DMS 273 (cell line): ENCODE measurements at regions not wholly inside any gene's neighbourhood (a gene's known extent, or its start where the extent isn't known, plus 50 kb on each side); places are given as distances from the start of the nearest gene placed in this dataset.

Experiments used
- DNase-seq: peaks from one replicate; lab custom pipeline; 2025; ENCODE audit not compliant: unreplicated experiment; lab: John Stamatoyannopoulos, UW

DNA sequence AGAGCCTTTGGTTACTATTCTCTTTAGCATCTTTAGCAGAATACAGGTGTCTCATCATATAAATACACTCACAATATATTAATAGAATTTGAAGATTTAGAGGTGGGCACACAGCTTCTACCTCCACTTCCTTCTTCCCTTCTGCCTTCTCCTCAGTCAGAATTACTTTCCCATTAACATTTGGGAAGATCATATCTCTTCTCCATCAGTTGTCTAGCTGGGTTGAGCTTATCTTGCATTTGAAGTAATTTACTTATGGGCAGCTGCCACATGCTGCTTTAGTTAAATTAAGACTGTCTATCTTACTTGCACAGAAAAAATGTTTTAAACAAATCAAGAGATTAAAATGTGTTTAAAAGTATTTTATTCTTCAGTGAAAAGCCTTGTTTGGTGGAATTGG lies 110.1 kb upstream of the ASIC2 start:
- DNase-seq: no peak

DNA sequence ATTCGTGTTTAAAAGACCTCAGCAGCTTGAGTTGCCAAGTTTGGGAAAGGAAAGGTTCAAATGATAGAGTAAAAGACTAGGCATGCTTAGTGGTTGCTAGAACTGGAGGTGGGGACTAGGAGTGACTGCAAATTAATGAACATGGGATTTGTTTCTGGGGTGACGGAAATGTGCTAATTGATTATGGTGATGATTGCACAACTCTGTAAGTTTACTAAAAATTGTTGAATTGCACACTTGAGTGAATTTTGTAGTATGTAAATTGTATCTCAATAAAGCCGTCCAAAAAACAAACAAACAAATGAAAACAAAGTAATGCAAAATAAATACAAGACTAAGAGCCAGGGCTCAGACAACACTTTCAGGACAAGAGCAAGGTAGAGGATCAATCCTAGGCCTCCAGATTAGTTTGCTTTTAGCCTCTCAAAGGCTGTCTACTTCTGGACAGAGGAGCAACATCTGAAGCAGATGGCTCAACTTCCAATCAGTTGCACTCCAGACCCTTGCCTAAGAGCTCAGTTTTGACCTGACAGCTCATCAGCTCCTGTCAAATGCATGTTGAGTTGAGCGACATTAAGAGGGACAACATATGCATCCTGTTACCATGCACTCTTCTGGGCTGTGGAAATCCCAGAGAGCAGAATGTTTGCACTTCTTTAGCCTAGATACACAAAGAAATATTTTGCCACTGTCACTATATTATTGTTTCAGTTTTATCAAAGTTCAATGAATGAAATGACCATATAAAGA lies 111.2 kb upstream of the ASIC2 start:
- no peak for DNase-seq

DNA sequence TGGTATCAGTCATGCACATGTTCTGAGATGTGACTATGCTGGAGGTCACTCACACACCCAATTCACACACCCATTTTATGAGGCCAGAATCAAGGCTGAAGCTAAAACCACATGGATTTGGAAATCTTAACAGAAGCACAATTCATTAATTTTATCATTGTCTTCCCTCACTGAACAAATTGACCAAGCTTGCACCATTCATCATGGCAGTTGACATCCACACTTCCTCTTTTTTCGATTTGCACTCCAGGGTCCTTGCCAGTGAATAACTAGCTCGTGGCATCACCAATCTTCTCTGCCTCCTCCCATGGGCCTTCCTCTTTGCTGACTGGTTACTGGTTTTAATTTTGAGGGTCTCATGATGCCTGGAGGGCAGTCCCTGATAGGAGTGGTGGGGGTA lies 123.0 kb upstream of the ASIC2 start:
- no peak for DNase-seq

DNA sequence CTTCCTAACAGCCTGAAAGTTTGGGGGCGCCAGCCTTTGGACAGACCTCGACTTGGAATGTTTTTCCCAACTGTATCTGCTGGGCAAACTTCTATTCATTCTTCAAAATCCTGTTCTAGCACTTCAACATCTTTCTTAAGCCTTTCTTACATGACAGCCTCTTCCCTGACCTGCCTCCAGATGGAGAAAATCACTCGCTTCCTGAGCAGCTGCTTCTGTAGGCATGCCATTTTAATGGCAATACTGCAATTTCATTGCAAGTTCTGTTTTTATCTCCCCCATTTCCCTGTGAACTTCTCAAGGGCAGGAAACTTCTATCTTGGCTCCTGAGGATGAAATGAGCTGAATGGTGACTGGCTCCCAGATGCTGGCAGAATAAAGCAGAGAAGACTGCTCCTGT lies 128.8 kb upstream of the ASIC2 start:
- no peak for DNase-seq

DNA sequence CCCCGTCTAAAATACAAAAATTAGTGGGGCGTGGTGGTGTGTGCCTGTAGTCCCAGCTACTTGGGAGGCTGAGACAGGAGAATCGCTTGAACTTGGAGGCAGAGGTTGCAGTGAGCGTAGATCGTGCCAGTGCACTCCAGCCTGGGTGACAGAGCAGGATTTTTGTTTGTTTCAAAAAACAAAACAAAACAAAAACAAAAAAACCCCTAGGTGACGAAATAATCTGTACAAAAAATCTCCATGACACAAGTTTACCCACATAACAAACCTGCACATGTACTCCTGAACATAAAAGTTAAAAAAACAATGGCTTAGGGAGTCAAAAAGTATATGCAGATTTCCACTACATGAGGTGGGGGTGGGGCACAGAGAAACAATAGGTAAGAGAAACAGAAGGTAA lies 140.5 kb upstream of the ASIC2 start:
- no peak for DNase-seq

DNA sequence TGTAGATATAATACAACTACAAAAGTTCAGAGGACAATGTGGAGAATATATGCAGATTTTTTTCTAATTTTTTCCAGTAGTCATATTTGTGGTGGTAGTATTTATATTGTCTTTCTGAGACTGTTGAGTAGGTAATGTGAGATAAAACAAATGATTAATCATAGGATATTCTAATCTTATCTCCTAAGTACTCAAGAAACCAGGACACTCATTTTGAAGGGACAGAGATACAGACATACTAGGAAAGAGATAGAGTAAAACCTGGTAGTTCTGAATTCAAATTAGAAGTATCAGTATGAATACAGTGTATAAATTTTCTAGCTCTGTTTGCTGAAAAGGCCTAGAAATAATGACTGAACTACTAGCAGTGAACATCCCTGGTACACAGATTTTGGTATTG lies 141.7 kb upstream of the ASIC2 start:
- no peak for DNase-seq

DNA sequence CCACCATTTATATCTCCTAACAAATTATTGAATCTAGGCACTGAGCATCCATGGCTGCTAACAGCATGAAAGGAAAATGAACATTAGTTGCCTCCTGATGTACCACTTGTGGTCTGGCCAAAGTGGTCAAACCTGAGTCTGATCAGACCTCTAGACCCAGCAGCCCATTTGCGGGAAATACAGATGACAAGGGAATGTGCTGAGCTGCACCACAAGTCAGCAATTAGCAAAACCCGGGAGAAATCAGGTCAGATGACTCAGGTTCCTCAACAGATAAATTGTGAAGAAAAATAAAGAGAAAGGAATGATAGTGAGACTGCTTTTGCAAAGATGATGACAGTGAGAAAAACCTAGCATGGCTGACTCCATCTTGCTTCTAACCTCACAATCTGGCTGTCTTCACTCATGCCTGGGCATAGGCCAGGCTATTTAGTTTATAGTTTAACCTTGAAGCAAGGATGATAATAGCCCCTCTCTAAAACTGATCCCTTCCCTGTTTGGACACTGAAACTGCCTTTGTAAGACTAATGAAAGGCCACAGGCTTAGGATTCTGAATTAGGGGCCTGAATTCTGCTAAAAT lies 142.7 kb upstream of the ASIC2 start:
- no peak for DNase-seq

DNA sequence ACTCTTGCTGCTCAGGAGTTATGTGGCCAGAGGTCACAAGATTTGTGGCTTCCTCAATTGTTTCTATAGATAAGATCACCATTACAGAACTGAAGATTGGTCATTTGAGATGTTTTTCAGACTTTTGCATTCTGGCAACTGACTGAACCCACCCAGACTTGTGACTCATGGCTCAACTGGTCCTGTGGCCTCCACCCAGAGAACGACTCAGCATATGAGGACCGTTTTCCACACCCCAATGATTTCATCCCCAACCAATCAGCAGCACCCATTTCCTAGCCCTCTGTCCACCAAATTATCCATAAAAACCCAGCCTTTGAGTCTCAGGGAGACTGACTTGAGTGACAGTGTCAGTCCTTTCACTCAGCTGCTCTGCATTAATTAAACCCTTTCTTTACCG lies 143.2 kb upstream of the ASIC2 start:
- DNase-seq: no peak

DNA sequence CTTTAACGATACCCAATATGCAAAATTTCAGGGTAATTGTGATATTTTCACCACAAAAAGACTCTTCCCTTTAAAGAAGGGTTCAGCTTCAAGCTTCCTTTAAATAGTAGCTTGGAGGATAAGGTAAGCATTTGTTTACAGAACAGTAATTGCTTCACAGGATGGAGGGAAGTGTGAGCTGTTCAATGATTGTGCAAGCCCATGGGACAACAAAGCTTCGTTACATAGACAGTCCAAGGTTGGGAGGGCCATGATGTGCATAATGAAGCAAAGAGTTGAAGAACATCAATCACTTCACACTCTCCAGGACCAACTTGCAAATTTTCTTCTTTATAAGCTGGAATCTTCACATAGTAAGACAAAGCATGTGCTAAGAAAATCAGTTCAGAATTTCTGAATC lies 145.0 kb upstream of the ASIC2 start:
- no peak for DNase-seq

DNA sequence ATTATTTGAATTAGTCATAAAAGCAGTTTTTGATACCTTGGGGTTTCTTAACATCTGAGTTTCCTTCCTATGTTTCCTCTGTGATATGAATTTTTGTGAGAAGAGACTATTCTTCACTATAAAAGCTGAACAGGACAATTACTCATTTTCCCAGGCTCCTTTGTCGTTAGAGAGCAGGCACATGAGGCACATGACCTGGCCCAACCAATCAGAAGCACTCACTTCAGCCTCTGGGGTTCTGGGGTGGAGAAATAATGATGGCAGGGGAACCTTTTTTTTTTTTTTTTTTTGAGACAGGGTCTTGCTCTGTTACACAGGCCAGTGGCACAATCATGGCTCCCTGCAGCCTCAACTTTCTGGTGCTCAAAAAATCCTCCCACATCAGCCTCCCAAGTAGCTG lies 145.5 kb upstream of the ASIC2 start:
- DNase-seq: no peak

DNA sequence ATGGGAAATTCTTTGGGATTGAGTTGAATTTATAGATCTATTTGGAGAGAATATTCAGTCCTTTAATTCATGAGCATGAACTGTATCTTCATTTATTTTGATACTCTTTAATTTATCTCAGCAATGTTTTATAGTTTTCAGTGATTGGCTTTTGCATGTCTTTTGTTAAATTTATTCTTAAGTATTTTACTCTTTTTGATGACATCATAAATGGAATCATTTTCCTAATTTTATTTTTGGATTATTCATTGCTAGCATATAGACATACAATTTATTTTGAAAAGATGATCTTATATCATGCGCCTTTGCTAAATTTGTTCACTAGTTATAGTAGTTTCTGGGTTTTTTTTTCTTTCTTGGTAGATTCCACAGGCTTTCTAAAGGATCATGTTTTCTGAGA lies 149.2 kb upstream of the ASIC2 start:
- DNase-seq: no peak

DNA sequence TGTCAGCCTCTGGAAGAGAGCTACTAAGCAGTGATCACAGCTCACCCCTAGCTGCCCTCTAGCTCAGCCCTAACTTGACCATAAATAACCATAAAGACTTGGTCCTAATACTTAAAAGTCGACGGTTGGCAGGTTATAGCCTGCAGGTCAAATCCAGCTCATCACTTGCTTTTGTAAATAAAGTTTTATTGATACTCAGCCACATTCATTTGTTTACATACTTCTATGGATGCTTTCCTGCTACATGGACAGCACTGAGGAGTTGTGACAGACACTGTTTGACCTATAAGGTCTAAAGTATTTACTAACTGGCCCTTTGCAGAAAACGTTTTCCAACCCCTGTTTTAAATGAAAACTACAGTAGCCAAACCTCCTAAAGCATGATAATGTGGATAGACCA lies 151.6 kb upstream of the ASIC2 start:
- DNase-seq: no peak

DNA sequence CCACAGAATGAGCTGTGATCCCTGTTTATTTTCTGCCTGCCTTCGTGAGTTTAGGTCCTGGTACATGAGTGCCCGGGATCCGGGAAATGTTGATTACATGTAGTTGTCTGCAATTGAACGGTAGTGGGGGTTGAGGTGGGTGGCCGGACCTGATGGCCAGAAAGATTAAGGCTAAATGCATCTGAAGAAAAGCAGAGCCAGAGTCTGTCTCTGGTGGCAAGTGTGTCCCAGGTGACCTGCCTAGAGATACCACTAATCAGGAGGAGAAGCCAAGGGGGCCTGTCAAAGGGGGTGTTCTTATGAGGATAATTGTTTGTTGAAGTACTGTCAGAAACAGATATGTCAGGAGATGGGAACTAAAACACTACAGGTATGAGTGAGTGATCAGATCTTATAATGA lies 154.0 kb upstream of the ASIC2 start:
- DNase-seq: no peak

DNA sequence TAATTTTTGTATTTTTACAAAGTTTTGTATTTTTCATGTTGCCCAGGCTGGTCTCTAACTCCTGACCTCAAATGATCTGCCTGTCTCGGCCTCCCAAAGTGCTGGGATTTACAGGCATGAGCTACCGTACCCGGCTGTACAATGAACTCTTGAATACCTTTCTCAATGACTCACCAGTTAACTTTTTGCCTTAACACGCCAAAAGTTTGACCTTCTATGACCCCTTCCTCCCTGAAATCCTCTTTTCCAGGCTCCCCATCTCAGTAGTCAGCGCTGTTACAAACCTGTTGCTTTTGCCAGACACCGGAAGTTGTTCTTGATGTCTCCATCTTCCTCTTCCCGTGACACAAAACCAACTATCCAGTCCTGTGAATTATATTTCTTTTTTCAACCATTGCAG lies 158.1 kb upstream of the ASIC2 start:
- no peak for DNase-seq

DNA sequence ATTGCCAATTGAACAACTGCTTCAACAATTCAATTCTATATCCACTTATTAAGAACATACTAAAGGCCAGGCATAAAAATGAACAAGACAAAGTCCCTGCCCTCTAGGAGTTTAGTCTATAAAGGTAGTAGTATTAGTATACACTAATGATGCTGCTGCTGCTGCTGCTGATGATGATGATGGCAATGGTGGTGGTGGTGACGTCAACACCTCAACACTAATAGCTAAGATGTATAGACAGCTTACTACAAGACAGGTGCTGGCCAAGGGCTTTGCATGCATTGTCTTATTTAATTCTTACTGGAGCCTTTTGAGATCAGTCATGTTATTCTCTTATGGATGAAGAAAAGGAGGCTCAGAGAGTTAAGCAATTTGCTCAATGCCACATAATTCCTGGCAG lies 164.4 kb upstream of the ASIC2 start:
- no peak for DNase-seq

DNA sequence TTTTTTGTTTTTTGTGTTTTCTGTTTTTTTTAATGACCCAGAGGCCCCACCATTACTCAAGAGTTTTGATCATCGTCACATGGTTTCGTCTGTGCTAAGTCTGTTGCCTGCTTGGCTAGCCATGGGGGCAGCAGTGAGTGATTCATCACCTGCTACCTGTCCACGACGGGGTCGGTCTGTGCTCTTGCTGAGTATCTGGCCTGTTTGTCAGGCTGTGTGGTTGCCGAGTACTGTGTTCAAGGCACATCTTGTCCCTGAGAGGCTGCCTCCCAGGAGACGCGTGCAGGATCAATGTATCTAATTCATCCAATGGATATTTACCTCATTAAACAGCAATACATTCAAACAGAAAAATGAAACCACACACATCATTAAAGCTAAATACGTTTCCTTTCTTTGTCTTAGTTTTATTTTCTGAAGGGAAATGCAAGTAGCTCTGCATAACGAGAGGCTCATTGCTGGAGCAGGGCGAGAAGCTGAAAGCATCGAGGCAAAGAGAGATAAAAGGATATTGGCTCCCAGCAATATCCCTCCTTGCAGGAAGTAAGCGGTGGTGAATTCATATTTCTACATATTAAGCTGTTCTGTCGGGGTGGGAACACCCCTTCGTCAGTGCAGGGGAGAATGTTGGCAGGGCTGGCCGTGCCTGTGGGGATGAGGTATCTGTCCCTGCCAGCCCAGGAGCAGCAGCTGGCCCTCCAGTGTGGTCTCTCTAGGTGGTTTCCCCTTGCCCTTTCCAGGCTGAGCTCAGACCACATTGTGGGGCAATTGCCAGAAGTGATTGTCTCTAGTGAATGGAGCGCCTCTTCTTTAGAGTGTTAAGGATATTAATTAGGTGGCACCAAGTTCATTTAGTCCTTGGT lies 166.2 kb upstream of the ASIC2 start:
- no peak for DNase-seq

DNA sequence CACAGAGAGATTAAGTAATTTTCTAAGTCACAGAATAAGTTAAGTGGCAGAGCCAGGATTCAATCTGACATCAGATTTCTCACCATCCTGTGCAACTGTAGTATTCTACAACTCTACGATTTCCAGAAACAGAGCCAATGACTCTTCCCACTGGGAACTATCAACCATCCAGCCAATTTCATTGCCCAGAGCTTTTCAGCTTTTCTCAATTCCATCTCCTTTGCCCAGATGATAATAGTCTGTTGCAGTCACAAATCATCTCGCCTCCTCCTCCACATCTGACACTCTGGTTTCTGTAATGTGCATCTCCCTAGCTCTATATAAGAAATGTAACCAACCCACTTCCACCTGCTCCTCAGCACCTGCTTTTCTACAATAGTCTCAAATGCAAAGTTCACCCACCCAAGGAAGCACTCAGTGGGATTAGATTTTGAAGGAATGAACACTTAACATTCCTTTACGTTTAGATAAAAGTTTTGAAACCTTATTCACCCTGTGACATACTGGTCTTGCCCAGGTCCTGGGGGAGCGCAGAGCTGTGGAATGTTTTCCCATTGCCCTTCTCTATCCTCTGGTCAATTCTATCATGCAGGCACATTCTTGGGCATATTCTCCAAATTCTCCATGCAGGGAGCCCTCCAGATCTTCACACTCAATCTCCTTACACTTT lies 167.8 kb upstream of the ASIC2 start:
- no peak for DNase-seq

DNA sequence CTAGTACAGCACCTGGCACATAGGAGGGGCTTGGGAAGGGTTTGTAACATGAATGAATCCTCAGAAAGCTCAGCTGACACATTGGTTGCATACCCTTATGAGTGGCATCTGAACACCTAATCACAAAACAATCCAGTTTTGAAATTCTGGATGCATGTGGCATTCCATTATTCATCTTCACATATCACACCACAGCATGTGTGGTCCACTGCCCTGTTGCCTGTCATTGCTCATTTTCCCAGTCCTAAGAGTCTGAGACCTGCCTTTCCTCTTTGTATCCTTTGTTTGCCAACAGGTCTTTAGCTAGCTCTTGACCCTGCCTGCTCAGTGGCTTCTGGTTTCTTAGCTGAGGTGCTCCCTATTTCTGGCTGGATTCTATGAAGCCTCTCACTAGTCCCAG lies 170.8 kb upstream of the ASIC2 start:
- no peak for DNase-seq

DNA sequence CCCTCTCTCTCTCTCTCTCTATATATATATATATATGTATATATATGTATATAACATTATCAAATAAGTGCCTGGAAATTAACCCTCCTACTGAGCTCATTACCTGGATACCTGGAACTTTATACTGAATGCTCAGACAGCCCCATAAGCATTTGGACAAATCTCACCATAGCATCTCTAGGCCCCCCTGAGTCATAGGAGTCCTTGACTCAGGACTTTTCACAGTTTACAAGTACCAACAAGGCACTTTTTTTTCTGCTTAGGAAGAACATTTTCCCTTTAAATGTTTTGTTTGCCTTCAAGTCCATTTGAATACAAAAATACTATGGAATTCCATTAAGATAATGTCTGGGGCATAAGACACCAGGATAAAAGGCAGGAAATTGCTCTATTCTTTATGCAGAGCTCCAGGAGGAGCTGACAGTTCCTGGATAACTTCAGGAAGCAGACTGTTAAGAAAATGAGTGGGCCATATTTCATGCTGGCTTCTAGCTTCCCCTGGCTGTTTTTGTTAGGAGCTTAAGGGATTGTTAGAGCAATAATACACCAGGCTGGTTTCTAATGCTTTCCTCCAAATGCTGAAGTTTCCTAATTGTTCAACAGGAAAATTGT lies 171.7 kb upstream of the ASIC2 start:
- no peak for DNase-seq

DNA sequence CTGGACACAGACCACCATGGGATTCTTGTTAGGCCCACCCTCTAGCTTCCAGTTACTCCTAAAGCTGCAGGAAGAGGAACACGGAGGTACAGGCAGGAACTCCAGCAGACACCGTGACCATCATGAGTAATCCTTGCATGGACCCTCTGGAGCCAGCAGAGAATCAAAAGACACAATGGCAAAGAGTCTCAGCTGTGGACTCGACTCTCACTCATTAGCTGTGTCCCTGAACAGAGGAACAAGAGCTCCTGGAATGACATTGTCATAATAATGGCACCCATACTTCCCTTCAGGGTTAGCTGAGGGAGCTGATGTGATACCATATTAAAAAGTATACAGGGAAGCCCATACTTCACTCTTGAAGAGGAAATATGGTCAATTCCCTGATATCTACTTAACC lies 176.3 kb upstream of the ASIC2 start:
- DNase-seq: no peak

DNA sequence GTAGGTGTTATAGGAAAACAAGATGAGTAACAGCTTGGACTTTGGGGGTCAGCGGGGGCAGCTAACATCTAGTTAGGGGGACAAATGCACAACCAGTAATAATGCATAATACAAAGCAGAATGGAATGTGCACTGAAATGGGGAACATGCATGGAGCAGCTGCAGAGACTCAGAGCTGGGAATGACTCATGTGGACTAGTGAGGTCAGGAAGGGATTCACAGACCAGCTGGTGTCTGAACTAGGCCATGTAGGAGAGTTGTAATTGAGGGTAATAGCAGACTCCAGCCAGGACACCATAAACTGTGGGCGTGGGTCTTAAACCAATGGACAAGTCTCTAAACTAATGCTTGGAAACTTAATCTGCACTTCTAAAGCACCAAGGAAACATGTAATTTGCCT lies 176.8 kb upstream of the ASIC2 start:
- DNase-seq: no peak
